ENCODE measurements at regions not wholly inside any gene's neighbourhood (a gene's known extent, or its start where the extent isn't known, plus 50 kb on each side); places are given as distances from the start of the nearest gene placed in this dataset.

DNA sequence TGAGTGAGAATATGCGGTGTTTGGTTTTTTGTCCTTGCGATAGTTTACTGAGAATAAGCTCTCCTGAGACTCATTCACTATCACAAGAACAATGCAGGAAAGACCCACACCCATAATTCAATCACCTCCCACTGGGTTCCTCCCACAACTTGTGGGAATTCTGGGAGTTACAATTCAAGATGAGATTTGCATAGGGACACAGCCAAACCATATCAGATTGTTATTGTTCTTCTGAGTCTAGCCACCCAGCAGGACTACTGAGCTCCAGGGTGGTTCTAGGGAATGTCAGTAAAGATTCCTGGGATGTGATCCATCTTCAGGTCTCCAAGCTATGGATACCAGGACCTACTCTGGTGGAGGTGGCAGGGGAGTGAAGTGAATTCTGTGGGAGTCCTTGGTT lies 2075.1 kb upstream of the CDH9 start:
- TF ChIP-seq YY1 (IDR thresholded peaks at IDR 0.05; ENCODE audit: low read depth): no peak
- no peak for TF ChIP-seq MAX (IDR thresholded peaks at IDR 0.05)
- TF ChIP-seq RAD21 (IDR thresholded peaks at IDR 0.05; ENCODE audit: low read depth): no peak
- no peak for TF ChIP-seq EP300 (IDR thresholded peaks at IDR 0.05; ENCODE audit: borderline replicate concordance)
- no peak for TF ChIP-seq TEAD4 (IDR thresholded peaks at IDR 0.05)
- TF ChIP-seq NFIC (IDR thresholded peaks at IDR 0.05): no peak
- TF ChIP-seq TCF12 (IDR thresholded peaks at IDR 0.05; ENCODE audit: low read depth): no peak
- no peak for TF ChIP-seq TAF1 (IDR thresholded peaks at IDR 0.05; ENCODE audit: low read depth)
- TF ChIP-seq REST (IDR thresholded peaks at IDR 0.05; ENCODE audit: low read depth): no peak
- TF ChIP-seq CEBPB (IDR thresholded peaks at IDR 0.05): no peak
- TF ChIP-seq FOXM1 (IDR thresholded peaks at IDR 0.05; ENCODE audit: borderline replicate concordance, low read depth): no peak
- no peak for TF ChIP-seq USF1 (IDR thresholded peaks at IDR 0.05)
- no peak for TF ChIP-seq CREB1 (IDR thresholded peaks at IDR 0.05; ENCODE audit: low read depth)
- TF ChIP-seq EGR1 (IDR thresholded peaks at IDR 0.05): no peak

Data from Ishikawa (cell line).